ENCODE measurements at regions not wholly inside any gene's neighbourhood (a gene's known extent, or its start where the extent isn't known, plus 50 kb on each side); places are given as distances from the start of the nearest gene placed in this dataset.
A peak's percentile ranks its signal among the peaks of the same experiment; 100 is the strongest.

DNA sequence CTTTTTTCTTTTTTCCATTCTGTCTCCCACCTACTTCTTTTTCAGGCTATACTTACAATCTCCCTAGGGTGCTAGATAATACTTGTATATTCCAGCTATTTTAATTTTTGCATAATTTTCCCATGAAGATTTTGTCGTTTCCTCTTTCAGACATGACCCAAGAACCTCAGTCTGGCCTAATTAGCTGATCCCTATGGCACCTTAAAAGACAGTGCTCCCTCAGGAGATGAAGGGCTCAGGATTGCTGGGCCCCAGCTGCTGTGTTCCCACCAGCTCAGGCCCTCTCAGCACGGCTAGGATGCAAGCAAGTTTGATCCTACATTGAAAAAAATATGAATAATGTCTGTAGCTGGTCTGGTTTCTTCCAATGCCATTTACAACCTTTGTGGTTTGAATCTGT is 55.0 kb upstream of the RGS5 start:
- TF ChIP-seq, protein P1, sequence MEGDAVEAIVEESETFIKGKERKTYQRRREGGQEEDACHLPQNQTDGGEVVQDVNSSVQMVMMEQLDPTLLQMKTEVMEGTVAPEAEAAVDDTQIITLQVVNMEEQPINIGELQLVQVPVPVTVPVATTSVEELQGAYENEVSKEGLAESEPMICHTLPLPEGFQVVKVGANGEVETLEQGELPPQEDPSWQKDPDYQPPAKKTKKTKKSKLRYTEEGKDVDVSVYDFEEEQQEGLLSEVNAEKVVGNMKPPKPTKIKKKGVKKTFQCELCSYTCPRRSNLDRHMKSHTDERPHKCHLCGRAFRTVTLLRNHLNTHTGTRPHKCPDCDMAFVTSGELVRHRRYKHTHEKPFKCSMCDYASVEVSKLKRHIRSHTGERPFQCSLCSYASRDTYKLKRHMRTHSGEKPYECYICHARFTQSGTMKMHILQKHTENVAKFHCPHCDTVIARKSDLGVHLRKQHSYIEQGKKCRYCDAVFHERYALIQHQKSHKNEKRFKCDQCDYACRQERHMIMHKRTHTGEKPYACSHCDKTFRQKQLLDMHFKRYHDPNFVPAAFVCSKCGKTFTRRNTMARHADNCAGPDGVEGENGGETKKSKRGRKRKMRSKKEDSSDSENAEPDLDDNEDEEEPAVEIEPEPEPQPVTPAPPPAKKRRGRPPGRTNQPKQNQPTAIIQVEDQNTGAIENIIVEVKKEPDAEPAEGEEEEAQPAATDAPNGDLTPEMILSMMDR (IDR thresholded peaks at IDR 0.05; ENCODE audit: insufficient read depth, low read depth, low read length, missing control alignments), result no peak
- DNase-seq (ENCODE audit: low read depth), result no peak
- no peak overlapping the region for H3K4me3 ChIP-seq (ENCODE audit: low read length)

DNA sequence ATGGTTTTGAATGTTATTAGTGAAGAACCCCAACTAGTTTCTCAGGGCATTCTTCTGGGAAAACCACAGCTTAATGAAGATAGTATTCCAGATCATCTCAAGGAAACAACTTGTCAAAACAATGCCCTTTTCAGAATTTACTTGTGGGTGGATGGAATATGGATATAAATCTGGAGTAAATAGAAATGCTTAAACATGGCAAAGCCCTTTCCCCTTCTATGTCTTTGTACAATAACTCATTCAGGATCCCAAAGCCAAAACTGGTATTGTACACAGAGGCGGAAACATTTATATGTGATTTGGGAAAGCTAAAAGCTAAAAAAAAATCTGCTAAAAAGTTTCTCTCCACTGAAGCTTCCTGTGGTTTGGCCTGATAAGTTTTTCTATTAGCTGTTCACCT is 55.5 kb upstream of the RGS5 start:
- TF ChIP-seq, protein P1 (IDR thresholded peaks at IDR 0.05; ENCODE audit: insufficient read depth, low read depth, low read length, missing control alignments), result no peak
- no peak overlapping the region for H3K4me3 ChIP-seq (ENCODE audit: low read length)
- DNase-seq (ENCODE audit: low read depth), result peak; percentile 8

- TF ChIP-seq, protein P1 (IDR thresholded peaks at IDR 0.05; ENCODE audit: insufficient read depth, low read depth, low read length, missing control alignments), result no peak
- no peak for DNase-seq (ENCODE audit: low read depth)
- H3K4me3 ChIP-seq (ENCODE audit: low read length), result no peak overlapping the region
Observed at GRCh38 chr1:163263818-163264655, 57.7 kb upstream of the NUF2 start.

GRCh38 chr1:163265547-163265946 is 56.2 kb upstream of the NUF2 start:
- H3K4me3 ChIP-seq (ENCODE audit: low read length), result no peak overlapping the region
- TF ChIP-seq, protein P1 (IDR thresholded peaks at IDR 0.05; ENCODE audit: insufficient read depth, low read depth, low read length, missing control alignments), result no peak
- DNase-seq (ENCODE audit: low read depth), result no peak

DNA sequence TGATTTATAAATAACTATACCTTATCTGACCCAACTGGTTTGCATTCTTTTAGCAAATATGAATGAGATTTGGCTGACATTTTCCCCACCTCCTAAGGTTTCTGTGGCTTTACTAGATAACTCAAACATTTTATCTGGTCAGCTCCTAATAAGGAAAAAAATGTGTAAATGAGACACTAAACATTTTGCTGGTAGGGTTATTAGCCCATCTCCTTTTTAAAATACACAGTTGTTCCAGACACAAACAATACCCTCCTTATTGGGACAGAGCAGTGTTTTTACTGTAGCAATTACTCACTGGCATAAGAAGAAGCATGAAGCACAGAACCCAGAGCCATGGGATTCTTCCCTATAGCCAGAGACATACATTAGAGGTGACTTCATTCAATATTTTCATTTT is 53.8 kb upstream of the NUF2 start:
- TF ChIP-seq, protein P1 (IDR thresholded peaks at IDR 0.05; ENCODE audit: insufficient read depth, low read depth, low read length, missing control alignments), result no peak
- no peak for DNase-seq (ENCODE audit: low read depth)
- H3K4me3 ChIP-seq (ENCODE audit: low read length), result no peak overlapping the region

DNA sequence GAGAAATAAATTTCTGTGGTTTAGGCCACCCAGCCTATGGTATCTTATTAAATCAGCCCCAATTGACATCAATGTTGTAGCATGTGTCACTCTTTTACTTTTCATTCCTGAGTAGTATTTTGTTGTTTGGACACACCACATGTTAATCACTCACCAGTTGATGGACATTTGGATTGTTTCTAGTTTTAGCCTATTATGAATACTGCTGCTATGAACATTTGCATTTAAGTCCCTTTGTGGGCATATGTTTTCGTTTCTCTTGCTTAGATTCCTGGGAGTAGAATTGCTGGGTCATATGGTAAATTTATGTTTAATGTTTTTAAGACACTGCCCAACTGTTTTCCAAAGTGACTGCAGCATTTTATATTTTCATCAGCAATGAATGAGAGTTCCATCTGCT is 50.2 kb upstream of the NUF2 start:
- DNase-seq (ENCODE audit: low read depth), result no peak
- TF ChIP-seq, protein P1 (IDR thresholded peaks at IDR 0.05; ENCODE audit: insufficient read depth, low read depth, low read length, missing control alignments), result no peak
- no peak overlapping the region for H3K4me3 ChIP-seq (ENCODE audit: low read length)
